ENCODE measurements at regions not wholly inside any gene's neighbourhood (a gene's known extent, or its start where the extent isn't known, plus 50 kb on each side); places are given as distances from the start of the nearest gene placed in this dataset.

GRCh38 chr1:218836264-218836663 is 337.4 kb upstream of the LYPLAL1 start:
- TF ChIP-seq POLR2A (IDR thresholded peaks at IDR 0.05; ENCODE audit: low read depth, low read length) (no peak), PAX5 (IDR thresholded peaks at IDR 0.05; ENCODE audit: insufficient read depth, low read length, severe bottlenecking) (no peak), POLR2AphosphoS5 (IDR thresholded peaks at IDR 0.05; ENCODE audit: low read depth, low read length) (no peak), TAF1 (IDR thresholded peaks at IDR 0.05; ENCODE audit: low read depth, low read length) (no peak), SPI1 (IDR thresholded peaks at IDR 0.05; ENCODE audit: low read depth, low read length) (no peak), POU2F2 (IDR thresholded peaks at IDR 0.05; ENCODE audit: low read depth, low read length) (no peak)
